PC-3 (cell line): ENCODE measurements at regions not wholly inside any gene's neighbourhood (a gene's known extent, or its start where the extent isn't known, plus 50 kb on each side); places are given as distances from the start of the nearest gene placed in this dataset.

Experiments
- ATAC-seq: fragments of 200-7000 bp; cut with Tn5 transposase; 2 replicates; pipeline ENCODE4 v1.9.1; 2020; ENCODE audit warnings: mild to moderate bottlenecking, moderate library complexity
- BruUV-seq: library from RNA; stranded (reverse); fragments of 400-500 nt; replicated peaks from 2 replicates; lab custom pipeline; 2021; lab: Mats Ljungman, UMichigan
- CTCF ChIA-PET: fragments of 300-600 bp; sonication (Branson Sonifier 250); formaldehyde crosslinking; loops from one replicate; lab custom pipeline; 2022; ENCODE audit warnings: antibody characterized with exemption; lab: Charles Lee
- POLR2A ChIA-PET: fragments of 300-600 bp; sonication (Branson Sonifier 250); formaldehyde crosslinking; loops from one replicate; lab custom pipeline; 2022; ENCODE audit warnings: antibody characterized with exemption; ENCODE audit not compliant: unreplicated experiment; lab: Charles Lee
- DNase-seq: peaks from one replicate; pipeline ENCODE4 v3.0.0-alpha.2; 2015
- H2AFZ ChIP-seq: fragments of 300-600 bp; sonication (generic); 2 replicates; pipeline ENCODE4 v1.6.0; 2016; ENCODE audit warnings: antibody characterized with exemption, low read length
- H3F3A ChIP-seq: fragments of 300-600 bp; sonication (generic); one replicate; pipeline ENCODE4 v1.6.0; 2017; ENCODE audit warnings: antibody characterized with exemption, low read length, control low read depth, mild to moderate bottlenecking; ENCODE audit not compliant: unreplicated experiment
- H3K27ac ChIP-seq: fragments of 300-600 bp; sonication (generic); 2 replicates; pipeline ENCODE4 v1.5.1; 2016; ENCODE audit warnings: mild to moderate bottlenecking, low read length
- H3K27me3 ChIP-seq: fragments of 300-600 bp; sonication (generic); 2 replicates; pipeline ENCODE4 v1.6.1; 2016; ENCODE audit warnings: low read length, mixed read lengths
- H3K36me3 ChIP-seq: fragments of 300-600 bp; sonication (generic); 2 replicates; pipeline ENCODE4 v1.6.1; 2016; ENCODE audit warnings: low read depth, mixed run types, low read length, mixed read lengths
- H3K4me1 ChIP-seq: fragments of 300-600 bp; sonication (generic); 2 replicates; pipeline ENCODE4 v1.5.1; 2016; ENCODE audit warnings: low read length; ENCODE audit not compliant: insufficient read depth
- H3K4me2 ChIP-seq: fragments of 300-600 bp; sonication (generic); 2 replicates; pipeline ENCODE4 v1.6.0; 2016; ENCODE audit warnings: low read length
- H3K4me3 ChIP-seq: fragments of 300-600 bp; sonication (generic); 2 replicates; pipeline ENCODE4 v1.5.1; 2016; ENCODE audit warnings: mild to moderate bottlenecking, low read length, mixed read lengths
- H3K79me2 ChIP-seq: fragments of 300-600 bp; sonication (generic); 2 replicates; pipeline ENCODE4 v1.6.1; 2017; ENCODE audit warnings: low read length, mixed read lengths
- H3K9ac ChIP-seq: fragments of 300-600 bp; sonication (generic); 2 replicates; pipeline ENCODE4 v1.6.0; 2016; ENCODE audit warnings: mild to moderate bottlenecking, low read length
- H3K9me2 ChIP-seq: fragments of 300-600 bp; sonication (generic); replicated peaks from 2 replicates; pipeline ENCODE4 v1.6.1; 2016; ENCODE audit warnings: mixed run types, low read length, mixed read lengths
- H3K9me3 ChIP-seq: fragments of 300-600 bp; sonication (generic); 2 replicates; pipeline ENCODE4 v1.6.1; 2016; ENCODE audit warnings: low read length, mixed read lengths
- H4K20me1 ChIP-seq: fragments of 300-600 bp; sonication (generic); 2 replicates; pipeline ENCODE4 v1.6.1; 2016; ENCODE audit warnings: low read length, mixed read lengths
- EZH2 ChIP-seq: fragments of 300-600 bp; sonication (generic); IDR thresholded peaks from one replicate; pipeline ENCODE4 v1.6.1; 2017; ENCODE audit warnings: antibody characterized with exemption, mild to moderate bottlenecking, low read length; ENCODE audit not compliant: unreplicated experiment
- EZH2phosphoT487 ChIP-seq: fragments of 300-600 bp; sonication (generic); IDR thresholded peaks from 2 replicates; pipeline ENCODE4 v1.6.1; 2018; ENCODE audit warnings: mild to moderate bottlenecking, antibody characterized with exemption, low read length, borderline replicate concordance
- intact Hi-C: fragments of 100-400 bp; cut with micrococcal nuclease; formaldehyde crosslinking; loops from 2 replicates; pipeline ENCODE4 v1.9.0; 2023
- TF ChIP-seq, protein P1 (sequence below): fragments of 300-600 bp; sonication (generic); conservative IDR thresholded peaks from 2 replicates; pipeline ENCODE4 v1.5.1; 2017; ENCODE audit warnings: antibody characterized with exemption, low read depth, mild to moderate bottlenecking, low read length

GRCh38 chr7:85520175-85520574 is 333.3 kb upstream of the SEMA3D start:
- no peak for ATAC-seq
- H3K9me2 ChIP-seq = no peaks in the 10 kb centered on the region
- H3K36me3 ChIP-seq = no peaks in the 10 kb centered on the region
- no peaks in the 10 kb centered on the region for H3K9me3 ChIP-seq
- no peaks in the 10 kb centered on the region for H3K79me2 ChIP-seq
- H2AFZ ChIP-seq = no peak overlapping the region
- ChIA-PET POLR2A (no interaction called here), CTCF (no interaction called here)
- H4K20me1 ChIP-seq = no peaks in the 10 kb centered on the region
- no peak overlapping the region for H3K4me2 ChIP-seq
- no peak overlapping the region for H3K9ac ChIP-seq
- no peak for TF ChIP-seq EZH2phosphoT487
- TF ChIP-seq EZH2 = no peak
- TF ChIP-seq, protein P1, sequence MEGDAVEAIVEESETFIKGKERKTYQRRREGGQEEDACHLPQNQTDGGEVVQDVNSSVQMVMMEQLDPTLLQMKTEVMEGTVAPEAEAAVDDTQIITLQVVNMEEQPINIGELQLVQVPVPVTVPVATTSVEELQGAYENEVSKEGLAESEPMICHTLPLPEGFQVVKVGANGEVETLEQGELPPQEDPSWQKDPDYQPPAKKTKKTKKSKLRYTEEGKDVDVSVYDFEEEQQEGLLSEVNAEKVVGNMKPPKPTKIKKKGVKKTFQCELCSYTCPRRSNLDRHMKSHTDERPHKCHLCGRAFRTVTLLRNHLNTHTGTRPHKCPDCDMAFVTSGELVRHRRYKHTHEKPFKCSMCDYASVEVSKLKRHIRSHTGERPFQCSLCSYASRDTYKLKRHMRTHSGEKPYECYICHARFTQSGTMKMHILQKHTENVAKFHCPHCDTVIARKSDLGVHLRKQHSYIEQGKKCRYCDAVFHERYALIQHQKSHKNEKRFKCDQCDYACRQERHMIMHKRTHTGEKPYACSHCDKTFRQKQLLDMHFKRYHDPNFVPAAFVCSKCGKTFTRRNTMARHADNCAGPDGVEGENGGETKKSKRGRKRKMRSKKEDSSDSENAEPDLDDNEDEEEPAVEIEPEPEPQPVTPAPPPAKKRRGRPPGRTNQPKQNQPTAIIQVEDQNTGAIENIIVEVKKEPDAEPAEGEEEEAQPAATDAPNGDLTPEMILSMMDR = no peak
- no peak for DNase-seq
- no peaks in the 10 kb centered on the region for H3K4me1 ChIP-seq
- intact Hi-C loops = no loop called here
- H3K27ac ChIP-seq = no peak overlapping the region
- no peak overlapping the region for H3K4me3 ChIP-seq
- no peaks in the 10 kb centered on the region for H3K27me3 ChIP-seq
- BruUV-seq = no TSS peak
- H3F3A ChIP-seq = no peaks in the 10 kb centered on the region

- Histone ChIP-seq H3K27me3 (no peaks in the 10 kb centered on the region), H3K9ac (no peak overlapping the region), H3K36me3 (no peaks in the 10 kb centered on the region), H3F3A (no peaks in the 10 kb centered on the region), H3K4me2 (no peak overlapping the region), H2AFZ (no peak overlapping the region), H3K4me3 (no peak overlapping the region), H4K20me1 (no peaks in the 10 kb centered on the region), H3K9me3 (no peaks in the 10 kb centered on the region), H3K9me2 (no peaks in the 10 kb centered on the region), H3K27ac (no peak overlapping the region), H3K4me1 (no peaks in the 10 kb centered on the region), H3K79me2 (no peaks in the 10 kb centered on the region)
- CTCF ChIA-PET = no interaction called here
- TF ChIP-seq, protein P1 = no peak
- TF ChIP-seq EZH2 (no peak), EZH2phosphoT487 (no peak)
- no peak for DNase-seq
- no peak for ATAC-seq
- intact Hi-C loops = no loop called here
- POLR2A ChIA-PET = no interaction called here
- no TSS peak for BruUV-seq
Measured at GRCh38 chr7:85516675-85517074, 329.8 kb upstream of the SEMA3D start.

GRCh38 chr7:85512790-85513189 is 325.9 kb upstream of the SEMA3D start:
- Histone ChIP-seq H3K9ac (no peak overlapping the region), H3K9me3 (no peaks in the 10 kb centered on the region), H3K4me2 (no peak overlapping the region), H3K79me2 (no peaks in the 10 kb centered on the region), H3K4me1 (no peaks in the 10 kb centered on the region), H3K27ac (no peak overlapping the region), H2AFZ (no peak overlapping the region), H4K20me1 (no peaks in the 10 kb centered on the region), H3K36me3 (no peaks in the 10 kb centered on the region), H3K4me3 (no peak overlapping the region), H3K9me2 (no peaks in the 10 kb centered on the region), H3K27me3 (no peaks in the 10 kb centered on the region), H3F3A (no peaks in the 10 kb centered on the region)
- TF ChIP-seq, protein P1 = no peak
- TF ChIP-seq EZH2phosphoT487 (no peak), EZH2 (no peak)
- POLR2A ChIA-PET = no interaction called here
- ATAC-seq = no peak
- CTCF ChIA-PET = no interaction called here
- intact Hi-C loops = no loop called here
- DNase-seq = no peak
- BruUV-seq = no TSS peak
